NCI-H345 treated with DMSO at 0.1 percent for 48 hours (cell line): ENCODE measurements at regions not wholly inside any gene's neighbourhood (a gene's known extent, or its start where the extent isn't known, plus 50 kb on each side); places are given as distances from the start of the nearest gene placed in this dataset.

Experiments used
- DNase-seq: peaks from one replicate; lab custom pipeline; 2025; ENCODE audit not compliant: unreplicated experiment; lab: John Stamatoyannopoulos, UW

DNA sequence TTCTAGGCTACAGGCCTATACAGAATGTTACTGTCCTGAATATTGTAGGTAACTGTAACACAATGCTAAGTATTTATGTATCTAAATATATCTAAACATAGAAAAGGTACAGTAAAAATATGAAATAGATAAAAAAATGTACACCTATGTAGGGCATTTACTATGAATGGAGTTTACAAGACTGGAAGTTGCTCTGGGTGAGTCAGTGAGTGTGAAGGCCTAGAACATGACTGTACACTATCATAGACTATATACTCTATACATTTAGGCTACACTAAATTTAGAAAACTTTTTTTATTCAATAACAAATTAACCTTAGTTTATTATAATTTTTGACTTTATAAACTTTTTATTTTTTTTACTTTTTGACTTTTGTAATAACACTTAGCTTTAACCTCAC, 136.9 kb downstream of the DUSP10 start:
- no peak for DNase-seq

DNA sequence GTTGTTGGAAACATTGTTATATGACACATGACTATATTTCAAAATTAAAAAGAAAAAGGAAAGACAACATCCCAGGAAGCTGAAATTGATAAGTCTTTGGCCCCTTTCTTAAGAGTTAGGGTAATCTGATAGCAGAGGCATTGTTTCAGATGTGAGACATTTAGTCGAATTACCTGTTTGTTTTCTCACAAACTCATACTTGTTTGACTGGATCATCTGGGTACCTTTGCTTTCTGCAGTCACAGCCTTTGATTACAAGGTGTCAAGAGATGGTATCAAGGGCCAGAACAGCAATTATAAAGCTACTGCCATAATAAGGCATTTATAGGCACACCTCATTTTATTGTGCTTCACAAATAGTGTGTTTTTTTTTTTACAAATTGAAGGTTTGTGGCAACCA, 136.3 kb downstream of the DUSP10 start:
- DNase-seq, result no peak

DNA sequence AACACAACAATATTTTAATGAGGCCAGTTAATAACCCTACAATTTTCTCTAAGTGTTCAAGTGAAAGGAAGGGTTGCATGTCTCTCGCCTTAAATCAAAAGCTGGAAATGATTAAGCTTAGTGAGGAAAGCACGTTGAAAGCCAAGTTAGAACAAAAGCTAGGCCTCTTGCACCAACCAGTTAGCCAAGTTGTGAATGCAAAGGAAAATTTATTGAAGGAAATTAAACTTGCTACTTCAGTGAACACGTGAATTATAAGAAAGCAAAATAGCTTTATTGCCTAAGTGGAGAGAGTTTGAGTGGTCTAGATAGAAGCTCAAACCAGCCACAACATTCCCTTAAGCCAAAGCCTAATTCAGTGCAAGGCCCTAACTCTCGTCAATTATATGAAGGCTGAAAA, 135.6 kb downstream of the DUSP10 start:
- no peak for DNase-seq

DNA sequence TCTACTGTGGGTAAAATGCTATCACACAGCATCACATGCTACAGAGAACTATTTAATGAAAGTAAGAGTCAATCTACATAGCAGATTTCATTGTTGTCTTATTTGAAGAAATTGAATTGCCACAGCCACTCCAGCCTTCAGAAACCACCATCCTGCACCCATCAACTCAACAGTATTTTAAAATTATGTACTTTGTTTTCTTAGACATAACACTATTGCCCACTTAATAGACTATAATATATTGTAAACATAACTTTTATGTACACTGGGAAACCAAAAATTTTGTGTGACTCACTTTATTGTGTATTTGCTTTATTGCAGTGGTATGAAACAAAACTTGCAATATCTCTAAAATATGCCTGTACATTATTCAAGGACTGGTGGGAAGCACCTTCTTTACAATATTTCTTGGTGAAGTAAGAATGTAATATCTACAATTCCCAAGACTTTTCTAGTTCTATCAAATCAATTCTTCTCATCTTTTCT, 133.0 kb downstream of the DUSP10 start:
- no peak for DNase-seq

DNA sequence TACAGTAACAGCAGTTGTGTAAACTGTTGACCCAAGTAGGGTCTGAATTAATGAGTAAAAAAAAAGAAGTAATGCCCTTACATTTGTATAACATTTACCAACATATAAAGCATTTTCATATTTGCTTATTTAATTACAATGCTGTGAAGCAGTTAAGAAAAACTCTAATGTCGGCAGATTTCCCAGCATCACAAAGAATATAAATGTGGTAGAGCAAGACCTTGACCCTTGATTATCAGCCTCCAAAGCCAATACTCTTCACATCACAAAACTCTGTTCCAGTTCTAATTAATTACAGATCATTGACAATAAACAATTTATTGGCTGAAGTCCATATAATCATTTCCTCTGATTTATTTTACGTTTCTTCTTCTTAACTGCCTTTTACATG, 130.2 kb downstream of the DUSP10 start:
- no peak for DNase-seq

DNA sequence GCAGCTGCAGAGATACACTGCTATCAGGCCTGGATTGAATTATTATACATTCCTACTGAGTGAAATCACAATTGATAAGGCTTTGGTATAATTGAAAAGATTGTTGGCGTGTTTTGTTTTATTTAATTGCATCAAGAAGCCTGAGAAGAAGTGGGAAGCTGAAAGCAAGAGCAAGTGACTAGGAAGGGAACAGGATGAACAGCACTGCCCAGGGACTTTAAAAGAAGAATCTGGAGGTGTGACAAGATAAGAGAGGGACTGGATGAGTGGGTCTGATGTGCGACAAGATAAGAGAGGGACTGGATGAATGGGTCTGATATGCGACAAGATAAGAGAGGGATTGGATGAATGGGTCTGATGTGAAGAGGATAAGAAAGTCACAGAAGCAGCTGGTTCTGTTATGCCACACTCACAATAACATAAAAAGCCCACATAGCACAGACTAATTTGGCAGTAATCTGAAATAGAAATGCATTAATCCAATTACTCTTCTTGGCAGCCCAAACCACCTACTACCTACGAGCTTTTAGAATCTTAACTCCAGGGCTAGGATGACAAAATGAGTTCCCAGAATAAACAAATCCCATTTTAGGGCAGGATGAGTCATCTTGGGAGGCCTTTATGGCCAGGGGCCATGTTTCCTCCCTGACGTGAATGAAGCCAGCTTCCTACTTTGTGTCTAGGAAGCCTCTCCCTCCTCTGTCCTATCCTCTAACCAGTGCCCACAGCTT, 129.7 kb downstream of the DUSP10 start:
- no peak for DNase-seq

DNA sequence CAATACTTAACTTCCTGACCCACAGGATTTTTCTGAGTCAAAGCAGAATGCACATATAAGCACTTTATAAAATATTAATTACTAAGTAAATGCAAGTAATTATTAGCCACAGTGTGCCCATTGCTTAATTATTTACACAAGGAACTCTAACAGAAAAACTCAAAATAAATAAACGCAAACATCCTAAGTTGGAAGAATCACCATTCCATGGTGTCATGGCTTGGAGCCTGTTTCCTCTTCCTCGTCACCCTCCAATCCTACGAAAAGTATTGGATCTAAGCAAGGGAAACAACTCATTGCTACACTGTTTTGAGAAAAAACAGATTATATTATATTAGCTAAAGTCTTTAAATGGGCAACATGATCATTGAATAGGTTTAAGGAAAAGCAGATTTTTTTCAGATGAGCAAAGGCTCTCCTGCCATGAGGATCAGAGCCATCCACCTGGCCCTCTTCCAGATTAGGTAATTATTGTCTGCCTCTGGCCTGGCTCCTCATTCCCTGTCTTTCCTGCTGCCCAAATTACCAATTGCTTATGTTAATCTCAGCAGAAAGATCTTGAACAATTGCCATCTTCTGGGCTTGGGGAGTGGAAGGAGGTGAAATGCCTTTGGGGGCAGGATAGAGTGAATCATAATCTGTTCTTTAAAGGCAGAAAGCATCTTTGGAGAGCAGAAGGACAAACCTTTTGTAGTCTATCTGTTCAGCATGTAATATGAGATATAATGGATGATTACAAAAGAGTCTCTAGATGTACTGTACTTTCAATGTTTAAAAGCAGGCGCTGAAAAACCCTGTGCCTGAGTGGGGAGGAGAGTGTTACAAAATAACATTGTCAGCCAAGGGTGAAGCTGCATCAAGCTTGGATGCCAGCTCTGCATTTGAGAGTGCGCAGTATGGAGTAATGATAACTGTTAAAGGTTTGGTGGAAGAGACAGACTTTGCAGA, 121.2 kb downstream of the DUSP10 start:
- no peak for DNase-seq

DNA sequence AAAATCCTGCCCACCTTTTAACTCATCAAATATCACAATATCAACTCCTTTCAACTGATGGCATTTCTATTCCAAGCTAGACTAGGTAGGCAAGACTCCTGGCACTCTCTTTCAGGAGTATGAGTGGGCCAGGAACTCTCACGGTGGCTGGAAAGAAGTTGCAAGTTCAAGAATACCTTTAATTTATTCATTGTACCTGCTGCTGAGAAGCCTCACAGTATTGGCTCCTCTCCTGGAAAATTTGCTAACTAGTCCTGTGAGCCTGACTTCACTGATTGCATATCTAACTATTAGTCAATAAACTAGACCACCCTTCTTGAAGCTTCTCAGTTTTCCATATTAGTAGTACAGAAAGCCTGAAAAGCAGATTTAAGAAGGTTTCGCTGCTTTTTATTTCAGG, 120.2 kb downstream of the DUSP10 start:
- no peak for DNase-seq

DNA sequence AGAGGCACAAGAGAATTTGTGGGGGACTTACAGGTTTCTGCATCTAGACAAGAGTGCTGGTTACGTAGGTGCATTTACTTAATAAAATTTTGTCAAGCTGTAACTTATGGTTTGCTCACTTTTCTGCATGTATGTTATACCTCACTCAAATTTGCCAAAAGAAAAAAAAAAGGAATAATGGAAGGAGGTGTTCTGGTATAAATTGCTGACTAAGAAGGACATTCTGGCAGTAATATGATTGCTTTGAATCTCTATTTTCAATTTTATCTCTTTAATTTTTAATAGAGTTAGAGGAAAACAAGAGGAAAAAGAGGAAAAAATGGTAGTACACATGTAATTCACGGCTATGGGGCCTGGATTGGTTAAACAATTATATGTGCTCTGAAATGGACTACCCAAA, 119.5 kb downstream of the DUSP10 start:
- no peak for DNase-seq

DNA sequence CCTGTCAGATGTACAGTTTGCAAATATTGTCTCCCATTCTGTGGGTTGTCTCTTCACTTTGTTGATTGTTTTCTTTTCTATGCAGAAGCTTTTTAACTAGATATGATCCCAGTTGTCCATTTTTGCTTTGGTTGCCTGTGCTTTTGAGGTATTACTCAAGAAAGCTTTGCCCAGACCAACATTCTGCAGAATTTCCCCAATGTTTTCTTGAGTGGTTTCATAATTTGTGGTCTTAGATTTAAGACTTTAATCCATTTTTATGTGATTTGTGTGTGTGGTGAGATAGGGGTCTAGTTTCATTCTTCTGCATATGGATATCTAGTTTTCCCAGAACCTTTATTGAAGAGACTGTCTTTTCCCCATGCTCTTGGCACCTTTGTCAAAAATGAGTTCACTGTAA, 116.9 kb downstream of the DUSP10 start:
- no peak for DNase-seq

DNA sequence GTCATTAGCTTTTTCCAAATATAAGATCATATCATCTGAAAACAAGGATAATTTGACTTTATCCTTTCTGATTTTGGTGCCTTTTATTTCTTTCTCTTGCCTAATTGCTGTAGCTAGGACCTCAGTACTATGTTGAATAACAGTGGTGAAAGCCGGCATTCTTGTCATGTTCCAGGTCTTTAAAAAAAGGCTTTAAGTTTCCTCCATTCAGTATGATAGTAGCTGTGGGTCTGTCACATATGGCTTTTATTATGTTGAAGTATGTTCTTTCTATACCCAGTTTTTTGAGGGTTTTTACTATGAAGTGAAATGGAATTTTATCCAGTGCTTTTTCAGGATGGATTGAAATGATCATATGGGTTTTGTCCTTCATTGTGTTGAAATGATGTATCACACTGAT, 115.8 kb downstream of the DUSP10 start:
- DNase-seq, result no peak

DNA sequence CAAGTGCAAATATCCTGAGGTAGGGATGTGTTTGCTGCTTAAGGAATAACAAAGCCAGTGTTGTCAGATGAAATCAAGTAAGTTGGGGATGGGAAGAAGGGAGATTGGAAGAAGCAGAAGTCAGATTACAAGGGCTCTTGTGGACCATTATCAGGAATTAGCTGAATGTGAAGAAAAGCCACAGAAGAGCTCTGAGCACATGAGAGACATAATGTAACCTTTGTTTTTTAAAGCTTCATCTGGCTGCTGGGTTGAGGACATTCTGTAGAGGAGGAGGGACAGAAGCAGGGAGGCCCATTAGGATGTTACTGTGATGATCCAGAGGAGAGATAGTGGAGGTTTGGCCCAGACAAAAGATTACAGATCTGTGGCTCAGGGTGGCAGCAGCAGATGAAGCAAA, 111.7 kb downstream of the DUSP10 start:
- DNase-seq, result no peak

DNA sequence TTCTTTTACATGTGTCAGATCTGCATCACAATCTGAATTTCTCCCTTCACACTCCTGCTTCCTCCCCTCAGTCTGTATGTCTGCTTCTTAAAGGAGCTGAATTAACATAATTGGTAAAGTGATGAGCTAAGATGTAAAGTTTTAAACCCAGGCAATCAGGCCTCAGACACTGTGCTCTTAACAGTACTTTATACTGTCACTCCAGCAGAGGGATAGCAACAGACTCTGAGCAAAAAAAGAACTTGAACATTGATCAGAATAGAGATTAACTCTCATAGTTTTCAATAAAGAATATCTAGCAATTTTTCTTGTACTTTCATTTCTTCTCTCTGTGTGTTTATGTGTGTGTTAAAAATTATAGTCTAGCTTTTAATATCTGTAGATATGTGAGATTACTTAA, 110.3 kb downstream of the DUSP10 start:
- DNase-seq, result no peak

DNA sequence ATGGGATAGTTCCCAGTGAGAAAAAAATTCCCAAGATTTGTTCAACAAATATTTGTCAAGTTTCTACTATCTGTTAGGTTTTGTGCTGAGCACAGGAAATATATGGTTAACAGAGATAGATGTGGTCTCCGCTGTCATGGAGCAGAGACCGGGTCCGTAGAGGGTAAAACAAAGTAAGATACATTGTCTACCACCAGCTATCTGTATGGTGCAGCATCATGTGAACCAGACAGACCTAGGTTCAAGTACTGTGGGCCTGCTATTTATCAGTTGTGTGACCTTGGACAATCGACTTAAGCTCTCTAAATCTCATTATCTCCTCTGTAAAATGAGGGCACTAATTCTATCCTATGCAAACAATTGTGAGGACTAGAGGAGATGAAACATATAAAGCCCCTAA, 109.8 kb downstream of the DUSP10 start:
- DNase-seq, result no peak

DNA sequence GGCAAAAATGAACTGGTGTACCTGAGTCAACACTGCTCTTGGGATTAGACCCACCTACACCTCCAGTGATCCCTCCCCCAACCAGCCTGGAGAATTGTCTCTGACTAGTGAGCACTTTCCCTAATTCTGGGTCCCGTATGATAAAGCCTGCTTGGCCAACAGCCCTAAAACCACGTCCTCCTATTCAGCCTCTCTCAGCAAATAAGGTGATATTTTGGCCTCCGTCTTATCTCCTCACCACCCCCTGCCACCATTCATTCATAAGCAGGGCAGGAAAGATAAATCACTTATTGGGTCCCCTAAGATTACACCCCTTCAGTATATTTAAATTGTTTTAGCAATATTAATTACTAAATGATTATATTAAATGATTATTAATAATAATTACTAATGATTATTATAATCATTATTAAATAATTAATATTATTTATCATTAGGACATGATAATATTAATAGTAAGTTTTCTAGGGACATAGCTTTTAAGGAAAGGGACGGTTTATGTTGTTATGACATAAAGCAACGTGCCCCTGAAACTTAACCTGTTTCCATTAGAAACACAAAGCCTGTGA, 108.0 kb downstream of the DUSP10 start:
- DNase-seq, result no peak

DNA sequence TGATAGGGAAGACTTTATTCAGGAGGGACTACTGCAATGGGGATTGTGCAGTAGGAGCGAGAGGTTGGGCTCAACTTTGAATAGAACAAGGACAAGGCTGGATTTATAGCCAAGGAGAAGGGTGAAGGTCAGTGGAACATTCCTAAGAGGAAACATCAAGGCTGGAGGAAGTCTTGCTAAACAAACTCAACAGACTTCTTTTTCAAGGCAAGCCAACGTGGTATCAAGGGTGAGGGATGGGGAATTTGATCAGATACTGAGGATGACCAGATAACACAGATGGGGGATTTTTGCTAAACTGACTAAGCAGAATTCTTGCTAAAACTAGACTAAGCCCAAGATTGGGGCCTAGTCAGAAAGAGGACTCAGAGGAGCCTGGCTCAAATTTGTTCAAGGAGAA, 107.3 kb downstream of the DUSP10 start:
- DNase-seq, result no peak

DNA sequence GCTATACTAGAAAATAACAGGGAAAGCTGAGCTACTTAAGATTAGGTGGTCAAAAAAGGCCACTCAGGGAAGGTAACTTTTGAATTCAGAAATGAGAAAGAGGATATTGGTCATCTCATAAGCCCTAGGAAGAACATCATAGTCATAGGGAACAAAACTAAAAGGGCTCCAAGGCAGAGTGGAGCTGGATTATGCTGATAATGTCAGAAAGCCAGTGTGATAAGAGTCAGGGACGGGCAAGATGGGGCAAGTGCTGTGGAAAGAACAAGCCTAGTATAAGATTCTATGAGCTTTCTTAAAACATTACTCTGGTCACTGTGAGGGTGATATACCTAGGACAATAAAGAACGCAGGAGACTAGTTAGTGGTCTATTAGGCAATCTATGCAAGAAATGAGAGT, 106.6 kb downstream of the DUSP10 start:
- no peak for DNase-seq

DNA sequence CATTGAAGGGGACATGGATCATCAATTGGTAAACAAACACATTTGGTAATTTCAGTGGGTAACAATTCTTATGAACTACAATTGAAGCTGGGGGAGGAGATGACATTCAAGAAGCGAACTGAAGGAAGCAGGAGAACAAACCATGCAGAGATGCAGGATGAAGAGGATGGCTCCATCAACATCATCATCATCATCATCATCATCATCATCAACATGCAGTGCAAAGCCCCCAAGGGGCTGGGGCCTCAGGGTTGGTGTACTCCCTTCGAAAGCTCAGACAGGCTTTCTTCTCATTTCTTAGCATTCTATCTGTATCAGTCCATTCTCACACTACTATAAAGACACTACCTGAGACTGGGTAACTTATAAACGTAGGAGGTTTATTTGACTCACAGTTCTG, 105.8 kb downstream of the DUSP10 start:
- DNase-seq, result no peak

DNA sequence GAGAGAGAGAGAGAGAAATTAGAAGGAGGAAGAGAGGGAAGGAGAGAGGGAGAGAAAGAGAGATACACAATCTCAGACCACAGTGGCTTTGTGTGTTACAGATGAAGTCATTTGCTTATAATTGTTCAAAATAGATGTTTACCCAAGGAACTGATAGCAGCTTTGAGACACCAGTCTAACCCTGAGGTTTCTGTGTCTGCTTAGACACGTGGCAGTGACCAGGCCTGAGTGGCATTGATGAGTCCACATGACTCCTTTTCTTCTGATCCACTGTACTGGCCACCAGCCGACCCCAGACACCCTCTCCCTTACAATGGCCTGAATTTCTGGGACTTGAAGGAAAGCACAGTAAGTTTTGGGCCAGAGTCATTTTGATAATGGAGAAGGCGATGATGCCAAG, 104.9 kb downstream of the DUSP10 start:
- DNase-seq, result no peak

DNA sequence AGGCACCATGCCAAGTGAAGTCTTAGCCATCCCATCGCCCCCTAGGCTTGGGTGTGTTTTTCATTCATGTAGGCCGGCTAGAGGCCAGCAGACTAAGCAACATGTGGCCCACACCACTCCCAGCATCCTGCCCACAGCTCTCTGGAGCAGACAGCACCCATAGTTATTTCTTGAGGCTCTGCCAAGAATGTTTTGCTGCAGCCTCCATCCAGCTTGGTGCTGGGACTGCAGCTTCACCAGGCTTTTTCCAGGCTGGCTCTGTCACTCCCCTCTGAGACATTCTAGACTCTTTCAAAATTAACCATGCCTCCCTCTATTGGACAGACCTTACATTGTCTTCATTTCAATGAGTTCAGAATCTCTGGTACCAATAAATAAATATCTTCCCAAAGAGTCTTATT, 104.2 kb downstream of the DUSP10 start:
- no peak for DNase-seq

DNA sequence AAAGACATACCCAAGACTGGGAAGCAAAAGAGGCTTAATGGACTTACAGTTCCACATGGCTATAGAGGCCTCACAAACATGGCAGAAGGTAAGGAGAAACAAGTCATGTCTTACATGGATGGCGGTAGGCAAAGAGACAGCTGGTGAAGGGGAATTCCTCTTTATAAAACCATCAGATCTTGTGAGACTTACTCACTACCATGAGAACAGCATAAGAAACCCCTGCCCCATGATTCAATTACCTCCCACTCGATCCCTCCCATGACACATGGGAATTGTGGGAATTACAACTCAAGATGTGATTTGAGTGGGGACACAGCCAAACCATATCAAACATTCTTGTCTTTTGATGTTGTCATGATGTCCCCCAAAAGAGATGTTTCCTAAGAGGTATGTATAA, 103.3 kb downstream of the DUSP10 start:
- no peak for DNase-seq

DNA sequence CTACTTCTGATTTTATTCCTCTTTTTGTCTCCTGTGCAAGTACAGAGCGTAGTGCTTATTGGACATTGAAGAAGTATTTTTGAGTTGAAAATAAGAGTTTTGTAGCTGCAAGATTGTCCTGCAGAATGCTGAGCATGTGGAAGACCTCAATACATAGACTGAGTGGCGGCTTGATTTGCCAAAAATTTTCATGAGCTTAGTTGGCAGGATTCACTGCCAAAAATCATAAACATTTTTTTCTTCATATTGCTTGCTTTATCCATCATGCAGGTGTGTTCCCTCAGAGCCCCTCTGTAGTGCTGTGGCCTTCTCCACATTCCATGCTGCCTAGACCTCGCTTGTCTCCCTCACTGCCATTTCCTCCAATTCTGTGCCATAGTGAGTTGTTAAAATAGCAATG, 100.1 kb downstream of the DUSP10 start:
- no peak for DNase-seq
